ENCODE measurements at regions not wholly inside any gene's neighbourhood (a gene's known extent, or its start where the extent isn't known, plus 50 kb on each side); places are given as distances from the start of the nearest gene placed in this dataset.

- TF ChIP-seq CTCF (IDR thresholded peaks at IDR 0.05; ENCODE audit: insufficient read depth, low read length) (no peak), GABPA (IDR thresholded peaks at IDR 0.05; ENCODE audit: low read depth) (no peak), POLR2AphosphoS5 (IDR thresholded peaks at IDR 0.05; ENCODE audit: low read depth) (no peak)
Observed at GRCh38 chr11:19321351-19321750, 80.6 kb upstream of the E2F8 start.

Measured in HL-60 (cell line).